Natural killer cell (primary cell): ENCODE measurements at regions not wholly inside any gene's neighbourhood (a gene's known extent, or its start where the extent isn't known, plus 50 kb on each side); places are given as distances from the start of the nearest gene placed in this dataset.

Experiments
- ATAC-seq, 3 donors: fragments of 150-1000 bp in 2 of 3; fragments of 200-7000 bp in 1 of 3; cut with Tn5 transposase; 1 replicate in 1 of 3; 2 replicates in 2 of 3; pipeline ENCODE4 v1.10.0; 2021; ENCODE audit warnings: mild to moderate bottlenecking in 2 of 3, moderate library complexity in 2 of 3
- DNase-seq, 2 donors: peaks; one replicate each; pipeline versions ENCODE4 v3.0.0 to v3.0.0-alpha.2; 2013 to 2021; ENCODE audit warnings: mixed read lengths in 1 of 2
- H3K27ac ChIP-seq: one replicate; pipeline ENCODE4 v1.5.1; 2013; ENCODE audit warnings: mild to moderate bottlenecking, low read length
- H3K27me3 ChIP-seq: one replicate; pipeline ENCODE4 v1.6.1; 2013; ENCODE audit warnings: low read length; ENCODE audit not compliant: control insufficient read depth, insufficient read depth
- H3K36me3 ChIP-seq: one replicate; pipeline ENCODE4 v1.6.1; 2013; ENCODE audit warnings: low read length; ENCODE audit not compliant: control insufficient read depth, insufficient read depth
- H3K4me1 ChIP-seq: one replicate; pipeline ENCODE4 v1.6.1; 2013; ENCODE audit warnings: low read length; ENCODE audit not compliant: control insufficient read depth, insufficient read depth
- H3K4me3 ChIP-seq: one replicate; pipeline ENCODE4 v1.5.1; 2013; ENCODE audit warnings: low read length
- H3K9me3 ChIP-seq: one replicate; pipeline ENCODE4 v1.6.1; 2013; ENCODE audit warnings: low read length; ENCODE audit not compliant: control insufficient read depth, insufficient read depth
- H3K27ac Mint-ChIP-seq, 2 donors: one replicate each; pipeline ENCODE4 v1.8.0; 2022; ENCODE audit warnings: mild to moderate bottlenecking in 2 of 2, mixed read lengths in 2 of 2, moderate library complexity in 1 of 2
- H3K27me3 Mint-ChIP-seq, 2 donors: one replicate each; pipeline ENCODE4 v1.8.0; 2022; ENCODE audit warnings: low read depth in 2 of 2, mixed read lengths in 2 of 2
- H3K36me3 Mint-ChIP-seq: one replicate; pipeline ENCODE4 v1.8.0; 2022; ENCODE audit warnings: mixed read lengths
- H3K4me1 Mint-ChIP-seq, 2 donors: one replicate each; pipeline ENCODE4 v1.8.0; 2022; ENCODE audit warnings: mixed read lengths in 2 of 2
- H3K4me3 Mint-ChIP-seq: one replicate; pipeline ENCODE4 v1.8.0; 2022; ENCODE audit warnings: mild to moderate bottlenecking, moderate library complexity, mixed read lengths
- H3K9me3 Mint-ChIP-seq, 2 donors: one replicate each; pipeline ENCODE4 v1.8.0; 2022; ENCODE audit warnings: mixed read lengths in 2 of 2
- WGBS: methylation state at CpG from one replicate; pipeline ENCODE4 v1.1.7; 2013; ENCODE audit warnings: missing lambda C conversion rate; ENCODE audit not compliant: insufficient coverage; 5-methylcytosine and 5-hydroxymethylcytosine counted together
- intact Hi-C: fragments of 100-400 bp; cut with micrococcal nuclease; formaldehyde crosslinking; loops from one replicate; pipeline ENCODE4 v1.14.2; 2022
- TF ChIP-seq, protein P1 (sequence below): fragments of 200-600 bp; IDR thresholded peaks from one replicate; pipeline ENCODE4 v1.8.0; 2022; ENCODE audit warnings: antibody characterized with exemption

GRCh38 chr3:164267053-164267452 is 811.2 kb downstream of the SI start:
- H3K9me3 Mint-ChIP-seq = peaks cover 11% of the 10 kb centered on the region in 2 donors
- ATAC-seq (no peak), DNase-seq (no peak)
- no peaks in the 10 kb centered on the region for H3K4me1 Mint-ChIP-seq
- no peak overlapping the region for H3K27ac ChIP-seq
- H3K36me3 Mint-ChIP-seq = peaks cover 6% of the 10 kb centered on the region
- H3K27ac Mint-ChIP-seq = no peak overlapping the region
- H3K36me3 ChIP-seq = no peaks in the 10 kb centered on the region
- no peaks in the 10 kb centered on the region for H3K27me3 Mint-ChIP-seq
- intact Hi-C loops = no loop called here
- peaks cover 8% of the 10 kb centered on the region for H3K9me3 ChIP-seq
- H3K4me3 ChIP-seq = no peak overlapping the region
- no peaks in the 10 kb centered on the region for H3K4me1 ChIP-seq
- H3K27me3 ChIP-seq = no peaks in the 10 kb centered on the region
- TF ChIP-seq, protein P1, sequence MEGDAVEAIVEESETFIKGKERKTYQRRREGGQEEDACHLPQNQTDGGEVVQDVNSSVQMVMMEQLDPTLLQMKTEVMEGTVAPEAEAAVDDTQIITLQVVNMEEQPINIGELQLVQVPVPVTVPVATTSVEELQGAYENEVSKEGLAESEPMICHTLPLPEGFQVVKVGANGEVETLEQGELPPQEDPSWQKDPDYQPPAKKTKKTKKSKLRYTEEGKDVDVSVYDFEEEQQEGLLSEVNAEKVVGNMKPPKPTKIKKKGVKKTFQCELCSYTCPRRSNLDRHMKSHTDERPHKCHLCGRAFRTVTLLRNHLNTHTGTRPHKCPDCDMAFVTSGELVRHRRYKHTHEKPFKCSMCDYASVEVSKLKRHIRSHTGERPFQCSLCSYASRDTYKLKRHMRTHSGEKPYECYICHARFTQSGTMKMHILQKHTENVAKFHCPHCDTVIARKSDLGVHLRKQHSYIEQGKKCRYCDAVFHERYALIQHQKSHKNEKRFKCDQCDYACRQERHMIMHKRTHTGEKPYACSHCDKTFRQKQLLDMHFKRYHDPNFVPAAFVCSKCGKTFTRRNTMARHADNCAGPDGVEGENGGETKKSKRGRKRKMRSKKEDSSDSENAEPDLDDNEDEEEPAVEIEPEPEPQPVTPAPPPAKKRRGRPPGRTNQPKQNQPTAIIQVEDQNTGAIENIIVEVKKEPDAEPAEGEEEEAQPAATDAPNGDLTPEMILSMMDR = no peak
- no peak overlapping the region for H3K4me3 Mint-ChIP-seq

- Mint-ChIP-seq H3K27ac (no peak overlapping the region), H3K27me3 (no peaks in the 10 kb centered on the region), H3K36me3 (no peaks in the 10 kb centered on the region), H3K4me3 (no peak overlapping the region), H3K4me1 (no peaks in the 10 kb centered on the region), H3K9me3 (peaks cover 11 to 15% of the 10 kb centered on the region in 2 donors)
- intact Hi-C loops = no loop called here
- H3K4me3 ChIP-seq = no peak overlapping the region
- DNase-seq = no peak
- H3K4me1 ChIP-seq = no peaks in the 10 kb centered on the region
- TF ChIP-seq, protein P1 = no peak
- peaks cover 4% of the 10 kb centered on the region for H3K9me3 ChIP-seq
- H3K36me3 ChIP-seq = no peaks in the 10 kb centered on the region
- WGBS = no CpG with 5 or more reads among the region's 1 CpG
- H3K27me3 ChIP-seq = no peaks in the 10 kb centered on the region
- ATAC-seq = no peak
- no peak overlapping the region for H3K27ac ChIP-seq
Measured at GRCh38 chr3:164250923-164251322, 827.4 kb downstream of the SI start.

DNA sequence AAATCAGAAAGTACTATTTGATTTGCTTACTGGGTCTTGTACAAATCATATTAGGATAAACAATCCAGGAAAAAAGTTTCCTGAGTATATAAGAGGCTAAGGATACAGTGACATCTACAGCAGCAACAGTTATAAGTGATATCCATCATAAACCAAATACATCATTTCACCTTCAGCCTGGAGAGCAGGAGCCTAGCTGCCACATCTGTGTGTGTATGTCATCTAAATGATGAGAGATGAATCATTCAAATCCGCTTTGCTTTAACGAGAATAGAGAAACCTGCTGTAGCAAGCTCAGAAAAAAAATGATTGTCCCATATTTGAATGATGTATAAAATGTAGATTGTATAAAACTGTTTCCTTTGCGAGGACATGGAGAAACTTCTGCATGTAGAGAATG is 841.4 kb downstream of the SI start:
- no peaks in the 10 kb centered on the region for H3K4me1 ChIP-seq
- no peak overlapping the region for H3K4me3 ChIP-seq
- DNase-seq (no peak), ATAC-seq (no peak)
- 89% methylated on average over 3 of the region's 3 CpGs for WGBS
- H3K27ac ChIP-seq = no peak overlapping the region
- H3K27me3 Mint-ChIP-seq = no peaks in the 10 kb centered on the region
- intact Hi-C loops = no loop called here
- H3K9me3 ChIP-seq = no peaks in the 10 kb centered on the region
- H3K36me3 Mint-ChIP-seq = no peaks in the 10 kb centered on the region
- TF ChIP-seq, protein P1 = no peak
- no peaks in the 10 kb centered on the region for H3K27me3 ChIP-seq
- no peaks in the 10 kb centered on the region for H3K4me1 Mint-ChIP-seq
- no peaks in the 10 kb centered on the region for H3K36me3 ChIP-seq
- peaks cover 10 to 17% of the 10 kb centered on the region in 2 donors for H3K9me3 Mint-ChIP-seq
- H3K4me3 Mint-ChIP-seq = no peak overlapping the region
- no peak overlapping the region for H3K27ac Mint-ChIP-seq

- Histone ChIP-seq H3K27ac (no peak overlapping the region), H3K27me3 (no peaks in the 10 kb centered on the region), H3K36me3 (no peaks in the 10 kb centered on the region), H3K4me1 (no peaks in the 10 kb centered on the region), H3K9me3 (no peaks in the 10 kb centered on the region), H3K4me3 (no peak overlapping the region)
- DNase-seq = no peak
- no peak overlapping the region for H3K4me3 Mint-ChIP-seq
- H3K36me3 Mint-ChIP-seq = no peaks in the 10 kb centered on the region
- no peaks in the 10 kb centered on the region for H3K27me3 Mint-ChIP-seq
- 87% methylated on average over 4 of the region's 4 CpGs for WGBS
- H3K27ac Mint-ChIP-seq = no peak overlapping the region
- H3K9me3 Mint-ChIP-seq = peaks cover 10 to 17% of the 10 kb centered on the region in 2 donors
- no peak for ATAC-seq
- intact Hi-C loops = no loop called here
- no peaks in the 10 kb centered on the region for H3K4me1 Mint-ChIP-seq
- TF ChIP-seq, protein P1 = no peak
Measured at GRCh38 chr3:164235289-164236028, 842.8 kb downstream of the SI start.
